ENCODE measurements at regions not wholly inside any gene's neighbourhood (a gene's known extent, or its start where the extent isn't known, plus 50 kb on each side); places are given as distances from the start of the nearest gene placed in this dataset.
"Not testable (repeated sequence)": the region's sequence is repeated elsewhere in the genome, so short reads cannot be mapped to it uniquely, and the experiment has no call there.

DNA sequence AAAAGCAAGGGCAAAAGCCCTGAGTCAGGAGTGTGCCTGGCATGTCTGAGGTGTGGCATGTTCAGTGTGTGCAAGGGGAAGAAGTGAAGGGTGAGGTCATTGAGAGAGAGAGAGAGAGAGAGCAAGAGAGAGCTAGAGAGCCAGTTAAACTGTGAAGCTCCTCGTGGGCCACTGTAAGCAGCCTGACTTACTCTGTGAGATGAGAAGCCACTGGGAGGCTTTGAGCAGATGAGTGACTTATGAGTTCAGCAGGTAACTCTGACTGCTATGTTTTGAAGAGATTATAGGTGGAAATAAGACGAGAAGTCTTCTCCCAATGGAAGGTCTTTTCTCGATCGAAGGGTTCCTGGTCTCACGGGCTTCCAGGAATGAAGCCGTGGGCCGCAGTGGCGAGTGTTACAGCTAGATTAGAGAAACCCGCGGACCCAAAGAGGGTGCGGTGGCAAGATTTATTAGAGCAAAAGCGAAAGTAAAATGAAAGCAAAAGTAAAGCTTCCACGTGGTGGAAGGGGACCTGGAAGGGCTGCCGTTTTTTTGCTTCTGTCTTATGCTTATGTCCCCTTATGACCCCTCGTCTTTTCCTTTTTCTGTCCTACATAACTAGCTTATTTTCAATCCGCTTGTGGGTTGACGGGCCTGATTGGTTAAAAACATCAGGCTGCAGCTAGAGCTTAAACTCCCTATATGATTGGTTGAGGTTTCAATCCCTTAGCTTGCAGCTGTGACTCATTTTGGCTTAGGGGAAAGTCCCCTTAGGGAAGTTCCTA is 323.1 kb upstream of the FAM78B start:
- DNase-seq (ENCODE audit: low spot score) (peak; percentile 33), FAIRE-seq (no peak)

DNA sequence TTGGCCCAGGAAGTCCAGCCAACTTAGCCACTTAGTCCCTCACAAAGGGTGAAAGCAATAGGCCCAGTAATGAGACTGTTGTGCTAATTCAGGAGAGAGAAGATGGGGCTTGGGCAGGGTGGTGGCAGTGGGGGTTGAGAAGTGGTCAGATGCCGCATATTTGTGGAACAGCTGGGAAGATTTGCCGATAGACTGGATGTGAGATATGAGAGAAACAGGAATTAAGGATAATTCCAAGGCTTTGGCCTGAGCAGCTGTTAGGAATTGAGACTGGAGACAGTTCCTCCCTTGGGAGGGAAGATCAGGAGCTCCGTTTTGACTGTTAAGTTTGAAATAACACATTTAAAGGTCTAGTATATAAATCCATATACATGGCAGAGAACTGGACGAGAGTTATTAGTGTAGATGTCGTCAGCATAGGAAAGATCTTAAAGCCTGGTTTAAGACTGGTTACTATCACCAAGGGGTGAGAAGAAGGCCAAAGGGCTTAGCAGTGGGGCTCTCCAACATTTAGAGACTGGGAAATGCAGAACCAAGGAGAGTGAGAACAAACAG is 323.7 kb upstream of the FAM78B start:
- FAIRE-seq, result no peak
- DNase-seq (ENCODE audit: low spot score), result no peak

GRCh38 chr1:166493765-166494164 is 327.0 kb upstream of the FAM78B start:
- FAIRE-seq; DNase-seq (ENCODE audit: low spot score): not testable (repeated sequence)

- FAIRE-seq (peak; percentile 81), DNase-seq (ENCODE audit: low spot score) (no peak)
These were observed 331.9 kb upstream of the POGK start for GRCh38 chr1:166507347-166507746.

GRCh38 chr1:166511761-166512160 is 327.5 kb upstream of the POGK start:
- FAIRE-seq (no peak), DNase-seq (ENCODE audit: low spot score) (peak; percentile 14)

DNA sequence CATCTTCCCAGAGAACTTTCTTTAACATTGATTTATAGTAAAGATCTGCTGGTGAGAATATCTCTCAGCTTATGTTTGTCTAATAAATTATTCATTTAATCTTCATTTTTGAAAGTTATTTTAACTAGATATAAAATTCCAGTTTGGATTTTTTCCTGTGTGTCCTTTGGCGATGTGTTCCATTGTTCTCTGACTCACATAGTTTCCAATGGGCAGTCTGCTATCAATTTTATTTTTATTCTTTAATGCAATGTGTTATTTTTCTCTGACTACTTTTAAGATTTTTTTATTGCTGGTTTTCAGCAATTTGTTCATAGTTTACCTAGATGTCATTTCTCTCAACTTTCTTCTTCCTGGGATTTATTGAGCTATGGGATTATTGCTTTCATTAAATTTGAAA is 325.2 kb upstream of the POGK start:
- DNase-seq (ENCODE audit: low spot score) (no peak), FAIRE-seq (no peak)

GRCh38 chr1:166527752-166528151 is 311.5 kb upstream of the POGK start:
- FAIRE-seq (no peak), DNase-seq (ENCODE audit: low spot score) (no peak)

GRCh38 chr1:166538646-166539045 is 300.6 kb upstream of the POGK start:
- DNase-seq (ENCODE audit: low spot score) (no peak), FAIRE-seq (no peak)

DNA sequence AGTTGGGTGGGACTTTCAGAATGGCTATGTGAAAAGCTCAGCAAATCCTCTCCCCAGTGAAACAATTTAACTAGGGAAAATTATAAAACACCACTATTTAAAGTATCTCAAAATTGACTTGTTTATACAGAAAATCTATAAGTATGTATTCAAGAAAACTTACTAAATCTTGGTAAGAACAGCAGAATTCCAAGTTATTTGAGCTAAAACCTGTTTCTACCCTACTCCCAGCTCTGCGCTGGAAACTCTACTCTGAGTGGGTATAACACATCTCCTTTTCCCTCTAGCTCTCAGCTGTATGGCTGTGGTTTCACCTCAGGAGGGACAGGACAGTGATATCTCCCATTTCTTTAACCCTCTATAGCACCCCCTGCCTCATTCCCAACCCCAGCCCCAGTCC is 295.2 kb upstream of the POGK start:
- DNase-seq (ENCODE audit: low spot score) (no peak), FAIRE-seq (no peak)

- no peak for FAIRE-seq
- no peak for DNase-seq (ENCODE audit: low spot score)
These were observed 294.7 kb upstream of the POGK start for GRCh38 chr1:166544561-166544960.

DNA sequence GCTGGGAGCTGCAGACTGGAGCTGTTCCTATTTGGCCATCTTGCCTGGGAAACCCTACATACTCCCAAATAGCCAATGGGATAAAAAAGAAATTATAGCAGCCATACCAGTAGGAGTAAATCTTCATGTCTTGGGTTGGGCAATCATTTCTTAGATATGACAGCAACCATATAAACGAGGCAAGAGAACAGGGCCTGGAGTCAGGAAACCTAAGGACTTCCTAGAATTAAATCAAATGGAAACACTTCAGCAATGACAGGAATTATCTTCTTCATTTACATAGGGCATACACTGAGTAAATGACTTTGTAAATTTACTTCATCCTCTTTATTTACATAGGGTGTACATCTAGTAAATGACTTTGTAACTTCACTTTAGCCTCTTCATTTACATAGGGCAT is 286.6 kb upstream of the POGK start:
- DNase-seq (ENCODE audit: low spot score) (no peak), FAIRE-seq (no peak)

GRCh38 chr1:166570954-166571353 is 268.3 kb upstream of the POGK start:
- DNase-seq (ENCODE audit: low spot score) (no peak), FAIRE-seq (no peak)

- DNase-seq (ENCODE audit: low spot score) (no peak), FAIRE-seq (no peak)
These were observed 266.1 kb upstream of the POGK start for GRCh38 chr1:166573199-166573598.

GRCh38 chr1:166579557-166580501 is 259.4 kb upstream of the POGK start:
- DNase-seq (ENCODE audit: low spot score), result no peak
- FAIRE-seq, result no peak

GRCh38 chr1:166588741-166589140 is 250.5 kb upstream of the POGK start:
- no peak for DNase-seq (ENCODE audit: low spot score)
- FAIRE-seq, result no peak

GRCh38 chr1:166590161-166590560 is 249.1 kb upstream of the POGK start:
- FAIRE-seq, result no peak

GRCh38 chr1:166594646-166595045 is 244.6 kb upstream of the POGK start:
- FAIRE-seq, result no peak

More at GRCh38 chr1:166590161-166590560, 249.1 kb upstream of the POGK start:
- DNase-seq (ENCODE audit: low spot score), result no peak

GRCh38 chr1:166597516-166597915 is 241.8 kb upstream of the POGK start:
- no peak for DNase-seq (ENCODE audit: low spot score)
- no peak for FAIRE-seq

More at GRCh38 chr1:166594646-166595045, 244.6 kb upstream of the POGK start:
- DNase-seq (ENCODE audit: low spot score), result no peak

- no peak for DNase-seq (ENCODE audit: low spot score)
- FAIRE-seq, result no peak
These were observed 238.7 kb upstream of the POGK start for GRCh38 chr1:166600574-166600973.

GRCh38 chr1:166601650-166602278 is 237.5 kb upstream of the POGK start:
- DNase-seq (ENCODE audit: low spot score) (no peak), FAIRE-seq (no peak)

DNA sequence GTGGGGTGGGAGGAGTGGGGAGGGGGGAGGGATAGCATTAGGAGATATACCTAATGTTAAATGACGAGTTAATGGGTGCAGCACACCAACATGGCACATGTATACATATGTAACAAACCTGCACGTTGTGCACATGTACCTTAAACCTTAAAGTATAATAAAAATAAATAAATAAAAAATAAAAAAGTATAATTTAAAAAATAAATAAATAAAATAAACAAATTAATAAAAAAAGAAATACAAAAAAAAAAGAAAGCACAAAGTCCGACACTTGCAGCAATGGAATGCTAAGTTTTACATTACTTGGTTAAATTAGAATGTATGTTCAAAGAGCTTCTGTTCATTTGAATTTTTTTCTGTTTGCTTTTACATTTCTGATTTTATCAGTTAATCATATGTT is 236.5 kb upstream of the POGK start:
- not testable (repeated sequence) for DNase-seq (ENCODE audit: low spot score); FAIRE-seq

DNA sequence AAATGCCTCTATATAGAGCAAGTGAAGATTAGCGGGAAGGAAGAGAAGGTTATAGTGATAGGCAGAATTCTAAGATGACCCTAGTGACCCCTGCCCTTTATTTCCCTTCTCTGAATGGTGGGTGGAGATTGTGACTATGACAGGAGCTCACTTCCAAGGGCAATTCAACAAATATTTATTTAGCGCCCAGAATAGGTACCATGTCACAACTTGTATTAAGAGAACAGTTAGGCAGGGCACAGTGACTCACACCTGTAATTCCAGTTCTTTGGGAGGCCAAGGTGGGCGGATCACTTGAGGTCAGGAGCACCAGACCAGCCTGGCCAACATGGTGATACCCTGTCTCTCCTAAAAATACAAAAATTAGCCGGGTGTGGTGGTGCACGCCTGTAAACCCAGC is 236.0 kb upstream of the POGK start:
- no peak for FAIRE-seq
- DNase-seq (ENCODE audit: low spot score), result no peak
